B cell (primary cell): ENCODE measurements at regions not wholly inside any gene's neighbourhood (a gene's known extent, or its start where the extent isn't known, plus 50 kb on each side); places are given as distances from the start of the nearest gene placed in this dataset.

Experiments used
- CTCF ChIP-seq: fragments of 200-600 bp; IDR thresholded peaks from one replicate; pipeline ENCODE4 v1.8.0; 2022; ENCODE audit warnings: antibody characterized with exemption, mild to moderate bottlenecking
- EZH2 ChIP-seq: IDR thresholded peaks from 2 replicates; pipeline ENCODE4 v1.6.1; 2012; ENCODE audit warnings: borderline replicate concordance, low read depth, mild to moderate bottlenecking, moderate library complexity, low read length; ENCODE audit not compliant: insufficient read depth, poor library complexity, severe bottlenecking

- TF ChIP-seq CTCF: no peak
- no peak for TF ChIP-seq EZH2
These were observed 478.4 kb downstream of the KDM4C start for GRCh38 chr9:7236186-7236585.
